GM19035 (cell line): ENCODE measurements at regions not wholly inside any gene's neighbourhood (a gene's known extent, or its start where the extent isn't known, plus 50 kb on each side); places are given as distances from the start of the nearest gene placed in this dataset.
"Not testable (repeated sequence)": the region's sequence is repeated elsewhere in the genome, so short reads cannot be mapped to it uniquely, and the experiment has no call there.

Experiments
- ATAC-seq: cut with Tn5 transposase; IDR thresholded peaks from one replicate; pipeline ENCODE4 v1.9.1; 2021; ENCODE audit not compliant: unreplicated experiment

- no peak for ATAC-seq
Observed at GRCh38 chr6:115814907-115815306, 245.8 kb downstream of the FRK start.

DNA sequence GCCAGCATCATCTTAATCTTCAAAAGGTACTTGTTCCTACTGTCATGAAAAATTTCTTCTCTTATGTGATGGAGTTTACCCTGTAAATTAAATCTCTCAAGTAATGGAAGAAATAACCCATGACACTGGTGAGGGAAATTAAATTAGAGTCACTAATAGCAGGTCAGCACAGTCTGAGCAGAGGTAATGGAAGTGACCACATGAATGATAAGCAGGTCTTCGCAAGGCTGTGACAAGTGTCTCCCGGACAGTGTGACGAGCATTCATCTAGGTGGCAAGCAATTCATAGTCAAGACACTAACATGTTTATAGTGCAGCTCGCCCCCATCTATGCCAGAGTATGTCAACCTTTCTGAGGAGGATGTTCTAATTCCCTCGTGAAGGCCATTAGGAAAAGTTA is 249.2 kb downstream of the FRK start:
- no peak for ATAC-seq

DNA sequence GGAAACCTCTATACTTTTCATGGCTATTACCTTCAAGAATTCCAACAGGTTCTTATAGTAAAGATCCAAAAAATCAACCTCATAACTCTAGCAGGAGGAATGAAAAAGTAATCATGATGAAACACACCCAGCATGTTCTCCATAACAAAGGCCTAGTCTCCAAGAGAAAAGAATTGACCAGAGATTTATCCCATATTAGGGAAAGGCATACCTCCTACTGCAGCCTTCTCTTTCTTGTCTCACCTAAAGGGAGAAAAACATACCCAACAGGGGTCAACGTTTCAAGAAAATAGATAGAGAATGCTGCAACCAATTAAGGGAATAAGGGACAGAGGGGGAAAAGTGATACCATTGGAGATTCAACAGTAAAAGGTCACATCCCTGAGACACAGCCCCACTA is 262.5 kb downstream of the FRK start:
- no peak for ATAC-seq

GRCh38 chr6:115796829-115797228 is 263.9 kb downstream of the FRK start:
- ATAC-seq, result no peak

DNA sequence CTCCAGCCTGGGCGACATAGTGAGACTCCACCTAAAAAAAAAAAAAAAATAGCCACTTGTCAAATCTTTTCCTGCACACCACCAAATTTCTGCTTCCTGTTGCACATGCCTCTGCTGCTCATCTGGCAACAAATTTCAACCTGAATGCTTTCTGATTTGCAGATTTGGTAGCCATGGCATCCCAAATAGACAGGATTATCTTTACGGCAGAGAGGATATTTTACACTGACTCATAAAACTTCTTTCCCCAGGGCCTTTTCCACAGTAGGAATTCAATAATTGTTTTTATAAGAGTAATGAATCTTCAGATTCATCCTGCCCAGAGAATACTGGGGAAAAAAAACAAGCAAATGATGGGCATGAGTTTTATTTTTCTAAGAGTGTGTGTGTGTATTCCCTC is 264.6 kb downstream of the FRK start:
- ATAC-seq, result no peak

DNA sequence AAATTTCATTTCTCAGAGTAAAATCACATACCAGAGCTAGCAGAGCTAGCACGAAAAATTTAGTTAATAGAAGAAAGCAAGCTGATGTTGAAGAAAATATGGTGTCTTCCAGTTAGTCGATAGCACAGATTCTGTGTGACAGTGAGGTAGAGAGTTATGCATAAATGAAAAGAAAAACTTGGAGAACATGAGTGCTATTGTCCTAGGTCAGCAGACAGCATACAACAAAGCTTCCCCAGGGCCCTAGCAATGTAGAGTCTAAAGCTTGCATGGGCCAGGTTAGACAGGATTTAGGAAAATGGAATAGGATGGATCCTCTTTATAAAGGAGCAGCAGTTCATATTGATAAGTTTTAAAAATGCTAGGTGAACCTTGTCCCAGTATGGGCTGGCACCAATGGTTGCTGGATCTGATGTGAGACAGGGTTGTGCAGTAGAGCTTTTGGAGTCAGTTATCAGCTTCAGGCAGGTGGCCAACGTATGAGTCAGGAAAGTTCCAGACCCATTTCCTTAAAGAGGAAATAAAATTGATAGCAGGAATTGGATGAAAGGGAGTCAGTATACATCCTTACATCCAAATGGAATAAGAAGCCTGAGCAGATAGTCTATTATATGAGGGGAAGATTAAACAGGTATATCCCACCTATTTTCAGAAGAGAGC is 277.2 kb downstream of the FRK start:
- no peak for ATAC-seq

DNA sequence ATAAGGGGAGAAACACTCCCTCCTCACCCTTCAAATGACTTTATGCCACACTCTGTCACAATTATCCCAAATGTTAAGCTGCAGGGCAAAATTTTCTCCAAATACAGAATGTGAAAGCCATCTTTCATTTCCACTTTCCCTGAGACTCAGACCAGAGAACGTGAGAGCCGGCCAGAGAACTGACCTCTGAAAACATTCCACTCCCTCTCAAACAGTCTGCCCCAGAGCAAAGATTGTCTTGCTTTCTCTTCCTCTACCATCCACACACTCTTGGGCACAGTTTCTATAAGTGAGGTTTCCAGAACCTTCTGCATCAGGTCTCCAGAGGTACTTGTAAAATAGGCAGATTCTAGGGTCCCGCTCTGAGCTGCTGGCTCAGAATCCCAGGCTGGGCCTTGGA is 278.1 kb downstream of the FRK start:
- no peak for ATAC-seq

- ATAC-seq, result no peak
Observed at GRCh38 chr6:115773741-115774140, 286.9 kb downstream of the FRK start.

DNA sequence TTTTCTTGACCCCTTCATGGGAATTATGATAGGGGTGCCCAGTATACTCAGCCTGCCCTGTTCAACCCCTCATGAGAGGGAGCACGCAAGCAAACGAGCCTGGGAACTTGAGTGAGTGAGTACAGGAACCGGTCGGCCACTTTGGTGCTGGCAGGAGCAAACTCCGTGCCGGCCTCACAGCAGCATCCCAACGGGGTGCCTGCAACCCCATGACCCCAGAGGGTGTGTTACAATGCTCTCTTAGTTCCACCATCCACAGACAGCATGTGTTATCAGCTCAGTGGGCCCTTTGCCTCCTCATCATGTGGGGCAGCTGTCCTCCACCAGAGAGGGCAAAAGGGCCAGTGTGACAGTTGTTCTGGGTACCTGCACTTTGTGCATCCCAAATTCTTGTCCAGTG is 289.8 kb downstream of the FRK start:
- ATAC-seq, result no peak

- no peak for ATAC-seq
Observed at GRCh38 chr6:115768500-115768899, 292.2 kb downstream of the FRK start.

DNA sequence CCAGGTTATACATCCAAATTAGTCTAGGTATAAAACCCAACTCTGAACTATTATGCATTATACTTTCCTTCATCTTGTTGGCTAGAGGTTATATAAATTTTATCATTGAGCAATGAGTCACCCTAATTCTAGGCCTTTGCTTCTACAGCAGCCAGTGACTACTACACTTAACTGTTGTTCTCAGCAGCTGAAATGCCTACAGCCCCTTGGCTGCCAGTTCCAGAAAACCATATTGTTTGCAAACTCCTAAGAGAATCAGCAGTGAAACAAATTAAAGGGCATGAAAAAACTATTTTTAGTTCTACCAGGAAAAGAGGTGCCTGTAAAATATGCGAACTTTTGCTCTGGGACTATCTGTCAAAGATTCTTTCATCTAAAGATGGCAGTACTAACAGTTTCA is 292.8 kb downstream of the FRK start:
- ATAC-seq, result no peak

DNA sequence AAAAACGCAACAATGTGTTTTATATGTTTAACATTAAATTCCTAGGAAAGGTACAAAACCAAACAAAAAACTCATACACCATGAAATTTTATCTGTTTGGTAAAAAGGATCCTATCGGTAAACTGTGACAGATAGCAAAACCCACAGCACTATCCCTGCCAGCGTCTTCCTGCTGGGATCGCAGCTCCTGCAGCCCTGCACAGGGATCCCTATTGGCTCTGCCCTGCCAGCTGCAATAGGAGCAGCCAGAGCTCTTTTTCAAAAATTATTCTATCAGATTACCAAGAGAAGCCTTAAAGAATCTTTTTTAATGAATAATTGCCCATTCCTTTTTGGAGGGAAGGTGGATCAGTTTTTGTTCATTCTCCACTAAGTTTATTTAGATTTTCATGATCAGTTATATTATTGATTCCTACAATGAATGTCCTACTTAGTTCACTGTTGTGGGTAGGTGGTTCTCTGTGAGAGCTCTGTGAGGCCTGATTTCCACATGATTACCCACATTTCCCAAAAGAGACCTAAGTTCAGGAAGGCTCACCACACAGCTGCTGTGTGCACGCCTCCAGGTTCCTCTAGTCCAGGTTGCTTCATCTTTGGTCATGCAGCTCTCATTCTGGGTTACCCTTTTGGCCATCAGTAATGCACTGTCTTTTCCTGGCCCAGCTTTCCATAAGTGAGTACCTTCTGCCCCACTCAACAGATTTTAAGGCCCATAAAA is 293.8 kb downstream of the FRK start:
- ATAC-seq, result no peak

DNA sequence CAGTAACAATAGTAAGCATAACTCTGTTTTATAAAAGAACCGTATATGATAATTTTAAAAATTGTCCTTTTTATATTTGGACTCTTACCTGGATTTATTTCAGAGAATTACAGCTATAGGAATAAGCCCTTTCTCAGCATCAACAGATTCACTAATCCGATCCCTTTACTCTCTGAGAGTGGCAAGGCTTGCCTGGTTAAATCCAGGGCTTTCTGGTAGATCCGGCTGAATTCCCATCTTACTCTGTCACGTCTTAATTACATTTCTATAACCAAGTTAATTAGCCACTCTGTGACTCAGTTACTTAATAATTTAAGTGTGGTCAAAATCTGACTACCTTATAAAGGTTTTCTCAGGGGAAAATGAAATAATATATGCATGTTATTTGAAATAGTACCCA is 294.7 kb downstream of the FRK start:
- ATAC-seq, result no peak

DNA sequence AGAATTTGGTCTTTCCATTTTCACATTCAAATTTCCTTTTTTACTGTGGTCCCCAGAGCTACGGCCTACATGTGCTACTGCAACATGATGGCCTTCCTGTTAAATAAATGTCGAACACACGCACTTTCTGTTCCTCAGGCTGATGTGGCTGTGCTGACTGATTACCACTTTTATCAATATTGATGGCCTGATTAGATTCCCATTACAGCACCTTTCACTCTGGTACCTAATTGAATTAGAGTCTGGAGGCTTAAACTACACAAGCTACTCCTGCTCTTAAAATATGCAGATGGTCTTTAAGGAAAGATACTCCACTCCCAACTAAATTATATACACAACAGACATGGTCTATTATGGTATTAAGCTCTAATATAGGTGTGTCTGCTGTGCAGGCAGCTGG is 301.6 kb downstream of the FRK start:
- no peak for ATAC-seq

DNA sequence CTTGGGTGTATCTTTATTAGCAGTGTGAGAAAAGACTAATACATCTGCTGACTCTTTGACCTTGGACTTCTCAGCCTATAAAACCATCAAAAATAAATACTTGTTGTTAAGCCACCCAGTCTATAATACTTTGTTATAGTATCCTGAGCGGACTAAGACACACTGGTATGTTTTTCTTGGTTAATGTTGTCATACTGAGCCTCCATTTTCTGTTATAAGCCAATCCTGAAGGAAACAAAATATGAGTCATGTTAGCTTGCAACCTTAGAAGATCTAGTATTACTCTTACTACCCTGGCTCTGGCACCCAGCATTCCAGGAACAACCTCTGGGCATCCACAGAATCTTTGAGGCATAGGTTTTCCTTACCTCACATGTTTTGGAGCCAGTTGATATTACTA is 307.2 kb downstream of the FRK start:
- ATAC-seq, result no peak

DNA sequence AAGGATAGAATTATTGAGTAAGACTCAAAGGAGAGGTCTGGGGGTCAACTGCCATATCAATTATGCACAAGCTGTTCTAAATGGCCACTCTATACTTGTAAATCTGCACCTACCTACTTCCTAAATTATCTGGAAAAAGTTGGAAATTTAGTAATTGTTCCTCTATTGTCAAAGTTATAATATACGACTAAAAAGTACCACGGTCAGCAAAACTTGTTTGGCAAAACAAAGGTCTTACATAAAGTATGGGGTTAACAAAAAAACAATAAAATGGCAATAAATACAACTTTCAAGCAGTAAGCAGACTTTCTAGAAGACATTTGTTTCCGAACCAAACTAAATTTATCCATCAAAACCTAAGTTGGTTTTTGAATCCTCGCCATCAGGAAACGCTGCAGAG is 309.7 kb downstream of the FRK start:
- ATAC-seq, result no peak

DNA sequence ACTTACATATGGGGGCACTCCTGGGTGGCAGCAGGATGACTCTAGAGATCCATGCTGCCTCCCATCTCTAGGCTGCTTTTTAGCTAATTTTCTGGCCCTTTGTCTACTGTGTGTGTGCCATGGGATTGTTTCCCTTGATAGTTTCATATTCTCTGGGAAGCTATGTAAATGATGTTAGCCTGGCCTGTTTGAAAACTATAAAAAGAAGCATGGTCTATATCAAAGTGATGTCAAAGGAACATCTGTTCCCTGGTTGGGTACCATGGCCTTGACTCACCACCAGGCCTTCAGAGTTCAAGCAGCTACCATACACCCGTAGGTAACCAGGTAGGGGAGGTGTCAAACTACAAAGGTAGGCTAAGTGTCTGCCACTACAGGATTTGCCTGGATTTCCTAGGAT is 310.4 kb downstream of the FRK start:
- no peak for ATAC-seq

GRCh38 chr6:115747719-115748118 is 313.0 kb downstream of the FRK start:
- ATAC-seq, result no peak

DNA sequence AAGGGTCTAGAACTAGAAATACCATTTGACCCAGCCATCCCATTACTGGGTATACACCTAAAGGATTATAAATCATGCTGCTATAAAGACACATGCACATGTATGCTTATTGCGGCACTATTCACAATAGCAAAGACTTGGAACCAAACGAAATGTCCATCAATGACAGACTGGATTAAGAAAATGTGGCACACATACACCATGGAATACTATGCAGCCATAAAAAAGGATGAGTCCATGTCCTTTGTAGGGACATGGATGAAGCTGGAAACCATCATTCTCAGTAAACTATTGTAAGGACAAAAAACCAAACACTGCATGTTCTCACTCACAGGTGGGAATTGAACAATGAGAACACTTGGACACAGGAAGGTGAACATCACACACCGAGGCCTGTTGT is 314.1 kb downstream of the FRK start:
- ATAC-seq, result not testable (repeated sequence)

GRCh38 chr6:115740907-115741306 is 319.8 kb downstream of the FRK start:
- ATAC-seq, result no peak

GRCh38 chr6:115735610-115736009 is 325.1 kb downstream of the FRK start:
- no peak for ATAC-seq

GRCh38 chr6:115733426-115733825 is 327.3 kb downstream of the FRK start:
- no peak for ATAC-seq

DNA sequence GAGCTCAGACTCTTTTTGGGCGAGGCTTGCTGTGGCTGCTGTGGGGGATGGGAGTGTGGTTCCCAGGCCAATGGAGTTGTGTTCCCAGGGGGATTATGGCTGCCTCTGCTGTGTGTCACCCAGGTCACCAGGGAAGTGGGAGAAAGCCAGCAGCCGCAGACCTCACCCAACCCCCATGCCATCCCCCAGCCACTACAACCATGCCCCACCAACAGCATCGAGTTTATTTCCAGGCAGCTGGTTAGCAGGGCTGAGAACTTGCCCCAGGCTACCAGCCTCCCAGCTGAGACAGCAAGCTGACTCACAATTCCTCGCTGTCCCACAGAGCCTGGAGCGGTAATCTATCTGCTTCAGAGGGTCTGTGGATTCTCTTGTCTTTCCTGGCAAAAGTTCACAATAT is 331.7 kb downstream of the FRK start:
- no peak for ATAC-seq
